ENCODE measurements at regions not wholly inside any gene's neighbourhood (a gene's known extent, or its start where the extent isn't known, plus 50 kb on each side); places are given as distances from the start of the nearest gene placed in this dataset.

DNA sequence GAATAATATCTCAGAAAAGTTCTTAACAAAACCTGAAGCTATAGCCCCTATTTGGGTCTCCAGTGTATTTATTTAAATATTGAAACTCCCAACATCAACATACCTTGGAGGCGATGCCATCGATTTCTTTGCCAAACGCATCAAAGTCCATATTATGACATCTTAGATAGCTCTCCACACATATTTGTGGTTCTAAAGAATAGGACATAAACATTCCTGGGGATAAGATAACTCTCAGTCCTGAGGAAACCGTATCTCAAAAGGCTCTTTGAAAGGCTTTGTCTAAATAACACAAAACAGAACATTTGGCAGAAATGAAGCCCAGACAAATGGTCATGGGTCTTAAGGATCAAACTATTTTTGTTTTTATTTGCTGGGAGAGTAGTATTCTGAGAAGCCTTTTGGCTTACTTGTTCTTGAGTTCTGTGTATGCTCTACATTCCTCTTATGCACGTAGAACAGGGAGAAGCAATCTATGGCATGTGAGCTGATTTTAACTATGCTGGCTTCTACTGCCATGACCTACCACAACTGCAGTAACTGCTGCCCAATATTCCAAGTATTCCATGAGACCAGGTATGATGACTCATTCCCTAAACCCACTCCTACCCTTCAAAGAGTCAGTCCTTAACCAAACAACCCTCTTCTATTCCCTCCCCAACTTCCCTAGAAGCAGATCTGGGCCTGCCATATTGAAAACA, 279.0 kb upstream of the ZFHX3 start:
- no peak for DNase-seq

DNA sequence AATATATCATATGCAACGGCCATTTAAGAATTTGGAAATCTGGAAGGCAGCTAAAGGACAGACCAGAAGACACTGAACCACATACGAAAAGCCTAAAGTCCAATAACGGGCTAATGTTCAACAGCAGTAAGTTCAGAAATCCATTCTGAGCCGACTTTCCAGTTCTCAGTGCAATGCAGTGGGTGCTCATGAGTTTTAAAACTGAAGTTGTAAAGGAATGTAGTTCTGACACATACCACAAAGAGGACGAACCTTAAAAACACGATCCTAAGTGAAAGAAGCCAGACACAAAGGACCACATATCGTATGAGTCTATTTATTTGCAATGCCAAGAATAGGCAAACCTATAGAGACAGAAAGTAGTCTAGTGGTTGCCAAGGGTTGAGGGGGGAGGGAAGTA, 278.3 kb upstream of the ZFHX3 start:
- DNase-seq, result no peak

- DNase-seq, result no peak
Observed at GRCh38 chr16:73323880-73324279, 276.0 kb upstream of the ZFHX3 start.

GRCh38 chr16:73322856-73323255, 274.9 kb upstream of the ZFHX3 start:
- no peak for DNase-seq

- DNase-seq, result no peak
Observed at GRCh38 chr16:73321853-73322252, 273.9 kb upstream of the ZFHX3 start.

DNA sequence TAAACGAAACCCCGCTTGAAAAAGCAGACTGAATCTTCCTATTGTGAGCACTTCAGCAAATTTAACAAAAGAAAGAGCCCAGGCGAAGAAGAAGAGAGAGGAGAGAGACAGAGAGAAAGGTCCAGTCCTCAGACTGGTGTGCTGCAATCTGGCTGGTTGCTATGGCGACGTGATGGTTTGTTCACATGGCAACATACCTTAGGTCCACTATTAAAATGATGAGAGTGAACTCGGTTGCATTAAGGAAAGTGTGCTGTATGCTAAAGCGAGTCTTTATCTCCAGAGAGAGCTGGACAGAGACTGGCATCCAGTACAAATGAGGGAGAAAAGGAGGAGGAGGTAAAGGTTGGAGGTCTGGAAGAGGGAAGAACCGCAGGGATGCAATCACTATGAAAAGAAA, 271.8 kb upstream of the ZFHX3 start:
- DNase-seq, result no peak

DNA sequence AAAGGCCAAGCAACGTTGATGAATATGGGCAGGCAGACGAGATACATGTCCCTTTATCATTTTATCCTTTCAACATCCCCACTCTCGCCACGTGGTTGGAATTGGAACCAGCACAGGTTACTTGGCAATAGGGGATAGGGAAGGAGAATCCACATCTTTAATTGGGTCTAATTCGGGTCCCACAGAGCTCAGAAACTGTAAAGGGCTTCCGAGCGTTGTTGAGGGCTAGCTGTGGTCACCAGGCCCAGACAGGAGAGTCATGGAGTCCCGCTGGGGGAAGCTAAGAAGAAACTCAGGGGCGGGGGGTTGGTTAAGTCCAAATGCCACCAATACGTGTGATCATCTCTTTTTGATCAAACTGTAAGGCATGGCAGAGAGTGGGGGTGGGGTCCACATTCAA, 271.3 kb upstream of the ZFHX3 start:
- no peak for DNase-seq

DNA sequence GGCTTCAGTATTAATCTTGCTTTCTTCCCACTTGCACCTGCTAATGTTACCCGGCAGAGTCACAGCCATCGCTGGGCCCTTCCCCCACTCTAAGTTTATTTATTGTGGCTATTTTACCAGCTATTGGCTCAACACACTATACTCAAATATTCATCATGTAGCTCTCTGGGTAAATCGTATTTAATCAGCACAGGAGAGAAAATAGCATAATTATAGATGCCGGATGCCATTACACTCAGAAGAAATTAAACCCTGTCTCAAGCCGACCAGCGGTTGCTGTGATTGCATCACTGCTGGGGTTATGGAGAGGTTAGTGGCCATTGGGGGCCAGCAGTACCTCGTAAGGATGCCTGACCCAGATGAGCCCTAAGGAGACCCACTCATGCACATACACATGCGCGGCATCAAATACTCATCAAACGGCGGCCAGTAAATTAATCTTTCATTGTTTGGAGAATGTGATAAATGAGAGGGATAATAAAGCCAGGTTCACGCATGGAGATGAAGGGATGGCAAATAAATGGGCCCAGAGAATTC, 269.5 kb upstream of the ZFHX3 start:
- no peak for DNase-seq

DNA sequence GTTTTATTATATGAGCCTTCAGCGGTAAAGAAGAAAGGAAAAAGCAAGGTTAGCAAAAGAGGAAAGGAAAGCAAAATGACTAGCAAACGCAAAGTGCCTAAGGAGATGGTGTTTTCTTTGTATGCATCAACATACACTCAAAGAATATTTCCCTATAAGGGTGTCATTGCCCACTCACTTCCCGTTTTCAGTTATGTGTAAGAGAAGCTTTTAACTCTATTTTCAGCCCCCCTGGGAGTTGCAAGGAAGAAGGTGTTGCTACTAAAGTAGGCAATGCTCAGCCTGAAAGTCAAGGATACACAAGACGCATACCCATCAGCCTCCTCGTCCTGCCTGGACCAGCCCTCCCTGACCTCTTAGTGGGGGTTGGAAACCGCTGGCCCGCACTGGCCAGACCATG, 267.7 kb upstream of the ZFHX3 start:
- no peak for DNase-seq

DNA sequence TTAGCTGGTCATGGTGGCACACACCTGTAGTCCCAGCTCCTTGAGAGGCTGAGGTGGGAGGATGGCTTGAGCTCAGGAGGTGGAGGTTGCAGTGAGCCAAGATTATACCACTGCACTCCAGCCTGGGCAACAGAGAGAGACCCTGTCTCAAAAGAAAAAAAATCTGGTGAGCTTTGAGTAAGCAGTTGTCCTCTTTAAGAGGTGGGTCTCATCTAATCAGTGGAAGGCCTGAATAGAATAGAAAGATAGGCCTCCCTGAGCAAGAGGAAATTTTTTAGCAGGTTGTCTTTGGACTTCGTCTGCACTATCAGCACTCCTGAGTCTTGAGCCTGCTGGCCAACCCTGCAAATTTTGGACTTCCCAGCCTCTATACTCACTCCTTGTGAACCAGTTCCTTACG, 266.0 kb upstream of the ZFHX3 start:
- DNase-seq, result no peak

GRCh38 chr16:73311857-73312723, 264.2 kb upstream of the ZFHX3 start:
- no peak for DNase-seq

- no peak for DNase-seq
Observed at GRCh38 chr16:73308771-73309170, 260.8 kb upstream of the ZFHX3 start.

DNA sequence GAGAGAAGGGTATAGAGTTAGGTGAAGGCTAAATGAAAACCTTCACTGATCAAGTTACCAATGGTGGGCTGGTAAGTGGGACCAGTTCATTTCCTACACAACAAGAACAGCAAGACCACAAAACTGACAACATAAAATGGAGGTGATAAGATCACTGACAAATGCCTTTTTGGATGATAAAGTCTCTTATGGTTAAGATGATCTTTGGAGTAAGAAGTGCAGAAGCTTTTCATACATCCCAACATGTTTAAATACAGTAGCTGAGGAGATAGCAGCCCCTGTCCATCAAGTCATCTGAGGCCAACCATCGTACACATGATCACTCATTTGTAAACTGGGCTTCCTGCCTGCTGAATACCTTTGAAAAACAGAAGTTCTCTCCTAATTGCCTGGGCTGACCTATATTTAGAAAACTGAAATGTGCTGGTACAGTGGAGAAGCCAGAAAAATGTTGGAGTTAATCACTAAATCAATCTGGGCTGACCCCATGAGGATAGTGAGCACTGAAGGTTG, 259.0 kb upstream of the ZFHX3 start:
- DNase-seq, result no peak

DNA sequence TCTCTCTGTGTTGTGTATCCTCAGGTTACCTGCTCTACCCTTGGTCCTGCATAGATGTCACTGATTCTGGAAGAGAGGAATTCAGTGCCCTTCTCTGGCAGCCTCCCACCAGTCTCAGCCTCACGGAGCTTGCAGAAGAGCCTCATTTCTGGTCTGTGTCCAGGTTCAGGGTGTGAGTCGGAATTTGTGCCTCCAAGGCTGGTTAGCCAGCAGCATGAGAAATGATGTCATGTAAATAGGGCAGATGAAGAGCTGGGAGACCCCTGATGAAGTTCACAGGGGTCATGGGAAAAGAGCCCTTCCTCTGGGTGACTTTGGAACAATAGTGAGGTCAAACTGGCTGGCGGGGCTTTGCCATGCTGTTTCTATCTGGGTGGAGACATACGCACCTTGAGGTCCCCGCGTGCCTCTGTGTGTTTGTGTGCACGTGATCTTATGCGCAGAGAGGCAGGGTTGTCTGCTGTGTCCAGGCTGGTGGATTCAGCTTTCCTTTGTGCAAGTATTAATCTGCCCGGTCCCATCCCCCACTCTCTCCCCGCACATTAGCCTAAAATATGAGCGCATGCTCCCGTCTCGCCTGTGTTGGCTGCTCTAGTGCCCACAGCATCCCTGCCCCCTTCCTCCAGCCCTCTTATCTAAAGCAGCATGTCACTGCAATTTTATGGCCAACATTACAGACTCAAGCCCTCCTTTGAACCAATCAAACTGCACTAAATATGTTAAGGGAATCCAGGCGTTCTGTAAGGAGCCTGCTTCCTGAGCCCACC, 256.3 kb upstream of the ZFHX3 start:
- no peak for DNase-seq

DNA sequence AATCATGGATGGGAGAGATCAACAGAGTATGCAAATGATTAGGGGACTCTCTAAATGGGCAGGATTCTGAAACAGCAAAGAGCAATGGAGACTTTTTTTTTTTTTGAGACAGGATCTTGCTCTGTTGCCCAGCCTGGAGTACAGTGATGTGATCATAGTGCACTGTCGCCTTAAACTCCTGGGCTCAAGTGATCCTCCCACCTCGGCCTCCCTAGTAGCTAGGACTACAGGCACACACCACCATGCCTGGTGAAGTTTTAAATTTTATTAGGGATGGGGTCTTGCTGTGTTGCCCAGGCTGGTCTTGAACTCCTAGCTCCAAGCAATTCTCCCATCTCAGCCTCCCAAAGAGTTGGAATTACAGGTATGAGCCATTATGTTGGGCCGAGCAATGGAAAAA, 255.0 kb upstream of the ZFHX3 start:
- no peak for DNase-seq

GRCh38 chr16:73301984-73302383, 254.1 kb upstream of the ZFHX3 start:
- no peak for DNase-seq

DNA sequence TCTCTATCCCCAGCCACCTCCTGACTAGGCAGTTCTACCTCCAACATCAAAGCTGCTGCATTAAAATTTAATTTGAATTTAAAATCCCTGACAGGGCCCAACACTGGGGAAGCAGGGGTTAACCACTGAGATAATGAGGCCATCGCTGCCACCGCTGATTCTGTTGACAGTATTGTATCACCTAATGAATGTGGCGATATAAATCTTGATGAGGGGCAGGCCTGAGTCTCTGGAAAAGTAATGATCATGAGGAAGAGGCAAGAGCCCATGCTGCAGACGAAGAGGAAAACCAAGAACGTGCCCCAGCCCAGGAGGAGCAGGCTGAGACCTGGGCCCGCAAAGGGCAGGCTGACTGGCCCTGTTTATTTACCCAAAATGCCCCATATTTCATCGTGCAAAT, 251.4 kb upstream of the ZFHX3 start:
- DNase-seq, result no peak

GRCh38 chr16:73298562-73298961, 250.6 kb upstream of the ZFHX3 start:
- DNase-seq, result no peak

- DNase-seq, result no peak
Observed at GRCh38 chr16:73290258-73290657, 242.3 kb upstream of the ZFHX3 start.

GRCh38 chr16:73289232-73289631, 241.3 kb upstream of the ZFHX3 start:
- DNase-seq, result no peak

GRCh38 chr16:73288520-73288919, 240.6 kb upstream of the ZFHX3 start:
- no peak for DNase-seq

GRCh38 chr16:73287859-73288405, 240.0 kb upstream of the ZFHX3 start:
- DNase-seq, result no peak
